ENCODE measurements at regions not wholly inside any gene's neighbourhood (a gene's known extent, or its start where the extent isn't known, plus 50 kb on each side); places are given as distances from the start of the nearest gene placed in this dataset.

DNA sequence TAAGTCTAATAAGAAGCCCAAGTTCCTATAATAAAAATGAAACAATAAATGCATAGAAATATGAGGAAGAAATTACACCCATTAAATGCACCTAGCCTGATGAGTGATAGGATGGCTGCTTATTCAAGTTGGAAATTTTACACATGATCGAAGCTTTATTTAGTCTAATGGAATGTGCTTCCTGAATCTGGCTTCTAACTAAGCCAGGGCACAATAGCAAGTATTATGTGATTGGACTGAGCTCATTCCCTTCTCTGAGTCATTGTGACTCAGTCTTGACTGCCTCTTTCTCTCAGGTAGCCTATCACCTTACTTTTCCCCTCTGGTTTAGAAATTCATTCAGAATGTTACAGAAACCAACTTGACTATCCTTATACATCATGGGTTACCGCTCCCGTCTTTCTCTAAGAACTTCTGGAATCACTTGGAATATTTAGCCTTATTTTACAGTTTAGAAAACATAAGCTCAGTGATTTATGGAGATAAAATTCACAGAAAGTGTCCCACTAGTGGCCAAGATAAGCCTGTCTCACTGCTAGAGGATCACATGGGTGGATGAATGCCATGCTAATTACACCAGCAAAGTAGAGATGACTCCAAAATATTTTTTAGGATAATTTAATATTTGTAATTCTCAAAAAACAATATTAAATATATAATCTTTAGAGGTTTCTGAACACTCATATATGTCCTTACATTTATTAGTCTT, 505.3 kb upstream of the JAG1 start:
- Histone ChIP-seq H3K27ac (ENCODE audit: control insufficient read depth, insufficient read depth) (no peak overlapping the region), H4K20me1 (ENCODE audit: control insufficient read depth, insufficient read depth) (no peaks in the 10 kb centered on the region), H3K27me3 (replicated peaks in 1 of 2; ENCODE audit: control insufficient read depth in 2 of 2, insufficient read depth in 2 of 2, low read length in 1 of 2) (no peaks in the 10 kb centered on the region), H3K79me2 (ENCODE audit: control insufficient read depth, insufficient read depth, low read length) (no peaks in the 10 kb centered on the region), H3K9ac (ENCODE audit: control insufficient read depth, insufficient read depth, low read length) (no peak overlapping the region), H3K4me3 (no peak overlapping the region), H3K4me1 (ENCODE audit: control insufficient read depth, insufficient read depth, low read length) (no peaks in the 10 kb centered on the region), H3K36me3 (ENCODE audit: control insufficient read depth in 2 of 2, insufficient read depth in 2 of 2, low read length in 1 of 2) (no peaks in the 10 kb centered on the region), H2AFZ (ENCODE audit: control insufficient read depth, low read depth, low read length) (no peak overlapping the region), H3K4me2 (ENCODE audit: control insufficient read depth, insufficient read depth) (no peak overlapping the region), H3K9me3 (replicated peaks; ENCODE audit: control insufficient read depth, insufficient read depth, low read length) (no peaks in the 10 kb centered on the region)
- FAIRE-seq, result no peak
- intact Hi-C loops (cut with micrococcal nuclease; ENCODE audit: unreplicated experiment) (no loop called here), in situ Hi-C loops (cut with MboI) (no loop called here)
- ChIA-PET SMC1A (ENCODE audit: uncharacterized antibody, unreplicated experiment) (no interaction called here), CTCF (interaction anchor here (1.0 kb wide), 1 partner anchor 50 kb away, joined by 3 read pairs; no protein-coding TSS in a partner anchor), POLR2A (no interaction called here), RAD21 (ENCODE audit: unreplicated experiment) (no interaction called here)
- WGBS (ENCODE audit: insufficient coverage, insufficient replicate concordance, low lambda C conversion rate, missing lambda C conversion rate), result 26% methylated on average over 3 of the region's 3 CpGs
- BruUV-seq (replicated peaks), result no TSS peak
- TF ChIP-seq SPI1 (IDR thresholded peaks at IDR 0.05; ENCODE audit: borderline replicate concordance, insufficient read depth, low read depth, low read length) (no peak), RELA (IDR thresholded peaks at IDR 0.05; ENCODE audit: borderline replicate concordance, partially characterized antibody) (no peak), HDAC2 (IDR thresholded peaks at IDR 0.05) (no peak), TCF3 (IDR thresholded peaks at IDR 0.05; ENCODE audit: borderline replicate concordance, insufficient read depth, low read depth, low read length) (no peak), CBX3 (IDR thresholded peaks at IDR 0.05; ENCODE audit: borderline replicate concordance, low read depth) (no peak)
- DNase-seq (ENCODE audit: low read depth, low spot score), result no peak
- no peak for ATAC-seq

DNA sequence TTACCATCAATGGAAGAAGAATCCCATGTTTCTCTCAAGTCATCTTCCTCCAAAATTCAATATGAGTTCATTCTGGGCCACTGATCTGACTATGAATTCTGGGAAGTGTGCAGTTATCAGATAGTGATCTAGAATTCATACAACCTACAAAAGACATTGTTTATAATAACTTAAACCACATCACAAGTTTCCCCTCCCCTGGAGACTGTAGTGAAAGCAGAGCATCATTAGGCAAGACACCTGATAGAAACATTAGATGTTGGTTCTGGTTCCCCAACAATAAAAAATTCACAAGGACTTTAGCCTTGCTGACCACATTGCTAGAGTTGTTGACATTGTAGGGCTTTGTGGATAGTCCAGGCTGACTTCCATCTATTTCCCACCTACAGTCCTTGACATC, 506.4 kb upstream of the JAG1 start:
- DNase-seq (ENCODE audit: low read depth, low spot score), result no peak
- ChIA-PET POLR2A (no interaction called here), CTCF (no interaction called here), SMC1A (ENCODE audit: uncharacterized antibody, unreplicated experiment) (no interaction called here), RAD21 (ENCODE audit: unreplicated experiment) (no interaction called here)
- no peaks in the 10 kb centered on the region for H4K20me1 ChIP-seq (ENCODE audit: control insufficient read depth, insufficient read depth)
- no peak overlapping the region for H3K27ac ChIP-seq (ENCODE audit: control insufficient read depth, insufficient read depth)
- no peaks in the 10 kb centered on the region for H3K9me3 ChIP-seq (replicated peaks; ENCODE audit: control insufficient read depth, insufficient read depth, low read length)
- no peak overlapping the region for H2AFZ ChIP-seq (ENCODE audit: control insufficient read depth, low read depth, low read length)
- intact Hi-C loops (cut with micrococcal nuclease; ENCODE audit: unreplicated experiment), result no loop called here
- H3K36me3 ChIP-seq (ENCODE audit: control insufficient read depth in 2 of 2, insufficient read depth in 2 of 2, low read length in 1 of 2), result no peaks in the 10 kb centered on the region
- no TSS peak for BruUV-seq (replicated peaks)
- TF ChIP-seq KDM1A (IDR thresholded peaks at IDR 0.05; ENCODE audit: borderline replicate concordance), result no peak
- no peak for TF ChIP-seq ZBED1 (IDR thresholded peaks at IDR 0.05; ENCODE audit: borderline replicate concordance)
- TF ChIP-seq HCFC1 (IDR thresholded peaks at IDR 0.05; ENCODE audit: low read length), result no peak
- TF ChIP-seq, protein P1, sequence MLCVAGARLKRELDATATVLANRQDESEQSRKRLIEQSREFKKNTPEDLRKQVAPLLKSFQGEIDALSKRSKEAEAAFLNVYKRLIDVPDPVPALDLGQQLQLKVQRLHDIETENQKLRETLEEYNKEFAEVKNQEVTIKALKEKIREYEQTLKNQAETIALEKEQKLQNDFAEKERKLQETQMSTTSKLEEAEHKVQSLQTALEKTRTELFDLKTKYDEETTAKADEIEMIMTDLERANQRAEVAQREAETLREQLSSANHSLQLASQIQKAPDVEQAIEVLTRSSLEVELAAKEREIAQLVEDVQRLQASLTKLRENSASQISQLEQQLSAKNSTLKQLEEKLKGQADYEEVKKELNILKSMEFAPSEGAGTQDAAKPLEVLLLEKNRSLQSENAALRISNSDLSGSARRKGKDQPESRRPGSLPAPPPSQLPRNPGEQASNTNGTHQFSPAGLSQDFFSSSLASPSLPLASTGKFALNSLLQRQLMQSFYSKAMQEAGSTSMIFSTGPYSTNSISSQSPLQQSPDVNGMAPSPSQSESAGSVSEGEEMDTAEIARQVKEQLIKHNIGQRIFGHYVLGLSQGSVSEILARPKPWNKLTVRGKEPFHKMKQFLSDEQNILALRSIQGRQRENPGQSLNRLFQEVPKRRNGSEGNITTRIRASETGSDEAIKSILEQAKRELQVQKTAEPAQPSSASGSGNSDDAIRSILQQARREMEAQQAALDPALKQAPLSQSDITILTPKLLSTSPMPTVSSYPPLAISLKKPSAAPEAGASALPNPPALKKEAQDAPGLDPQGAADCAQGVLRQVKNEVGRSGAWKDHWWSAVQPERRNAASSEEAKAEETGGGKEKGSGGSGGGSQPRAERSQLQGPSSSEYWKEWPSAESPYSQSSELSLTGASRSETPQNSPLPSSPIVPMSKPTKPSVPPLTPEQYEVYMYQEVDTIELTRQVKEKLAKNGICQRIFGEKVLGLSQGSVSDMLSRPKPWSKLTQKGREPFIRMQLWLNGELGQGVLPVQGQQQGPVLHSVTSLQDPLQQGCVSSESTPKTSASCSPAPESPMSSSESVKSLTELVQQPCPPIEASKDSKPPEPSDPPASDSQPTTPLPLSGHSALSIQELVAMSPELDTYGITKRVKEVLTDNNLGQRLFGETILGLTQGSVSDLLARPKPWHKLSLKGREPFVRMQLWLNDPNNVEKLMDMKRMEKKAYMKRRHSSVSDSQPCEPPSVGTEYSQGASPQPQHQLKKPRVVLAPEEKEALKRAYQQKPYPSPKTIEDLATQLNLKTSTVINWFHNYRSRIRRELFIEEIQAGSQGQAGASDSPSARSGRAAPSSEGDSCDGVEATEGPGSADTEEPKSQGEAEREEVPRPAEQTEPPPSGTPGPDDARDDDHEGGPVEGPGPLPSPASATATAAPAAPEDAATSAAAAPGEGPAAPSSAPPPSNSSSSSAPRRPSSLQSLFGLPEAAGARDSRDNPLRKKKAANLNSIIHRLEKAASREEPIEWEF (IDR thresholded peaks at IDR 0.05; ENCODE audit: insufficient replicate concordance, low read depth, low read length), result no peak
- H3K4me2 ChIP-seq (ENCODE audit: control insufficient read depth, insufficient read depth), result no peak overlapping the region
- H3K27me3 ChIP-seq (replicated peaks in 1 of 2; ENCODE audit: control insufficient read depth in 2 of 2, insufficient read depth in 2 of 2, low read length in 1 of 2), result no peaks in the 10 kb centered on the region
- H3K9ac ChIP-seq (ENCODE audit: control insufficient read depth, insufficient read depth, low read length), result no peak overlapping the region
- no peak for ATAC-seq
- no peaks in the 10 kb centered on the region for H3K79me2 ChIP-seq (ENCODE audit: control insufficient read depth, insufficient read depth, low read length)
- H3K4me1 ChIP-seq (ENCODE audit: control insufficient read depth, insufficient read depth, low read length), result no peaks in the 10 kb centered on the region
- no peak for FAIRE-seq
- in situ Hi-C loops (cut with MboI), result no loop called here
- no peak overlapping the region for H3K4me3 ChIP-seq

Data from GM12878 (cell line).